Bronchial epithelial cell (primary cell): ENCODE measurements at regions not wholly inside any gene's neighbourhood (a gene's known extent, or its start where the extent isn't known, plus 50 kb on each side); places are given as distances from the start of the nearest gene placed in this dataset.

ENCODE experiments used
- DNase-seq: peaks from one replicate; pipeline ENCODE4 v3.0.0-alpha.2; 2010; ENCODE audit warnings: low read depth
- FAIRE-seq: peaks from 2 replicates; lab custom pipeline; 2011; peaks lifted over from hg19 to GRCh38; lab: Jason Lieb, UNC
- H3K27me3 ChIP-seq: 2 replicates; pipeline ENCODE4 v1.5.1; 2011; ENCODE audit warnings: low read length; ENCODE audit not compliant: control insufficient read depth, insufficient read depth
- H3K36me3 ChIP-seq: 2 replicates; pipeline ENCODE4 v1.5.1; 2011; ENCODE audit warnings: low read length; ENCODE audit not compliant: control insufficient read depth, insufficient read depth
- H3K4me3 ChIP-seq: 2 replicates; pipeline ENCODE4 v1.5.1; 2011; ENCODE audit warnings: mild to moderate bottlenecking, low read depth, low read length, control low read depth
- TF ChIP-seq, protein P1 (sequence below): IDR thresholded peaks from 2 replicates; pipeline ENCODE4 v1.5.1; 2011; ENCODE audit warnings: mild to moderate bottlenecking, moderate library complexity, low read length, control low read depth, inconsistent platforms; ENCODE audit not compliant: insufficient read depth, severe bottlenecking

DNA sequence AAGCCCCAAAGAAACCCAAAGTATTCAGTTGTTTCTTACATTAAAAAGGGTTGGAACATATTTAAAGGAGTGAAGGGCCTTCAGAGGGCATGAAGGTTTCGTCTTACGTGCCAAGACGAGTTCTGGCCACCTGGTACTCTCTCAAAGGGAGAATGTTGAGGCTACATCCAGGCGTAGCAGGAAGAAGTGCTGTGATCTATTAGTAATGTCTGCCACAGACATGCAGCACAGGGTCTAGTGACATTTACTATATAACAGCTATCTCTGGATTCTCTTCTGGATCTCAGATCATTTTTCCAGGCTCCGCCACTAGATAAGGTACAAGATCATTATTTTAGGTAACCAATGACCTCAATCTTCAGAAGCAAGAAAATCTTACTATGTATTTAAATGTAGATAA is 76.5 kb upstream of the ARID5B start:
- no peaks in the 10 kb centered on the region for H3K36me3 ChIP-seq
- H3K4me3 ChIP-seq, result no peak overlapping the region
- no peak for FAIRE-seq
- H3K27me3 ChIP-seq, result no peaks in the 10 kb centered on the region
- TF ChIP-seq, protein P1, sequence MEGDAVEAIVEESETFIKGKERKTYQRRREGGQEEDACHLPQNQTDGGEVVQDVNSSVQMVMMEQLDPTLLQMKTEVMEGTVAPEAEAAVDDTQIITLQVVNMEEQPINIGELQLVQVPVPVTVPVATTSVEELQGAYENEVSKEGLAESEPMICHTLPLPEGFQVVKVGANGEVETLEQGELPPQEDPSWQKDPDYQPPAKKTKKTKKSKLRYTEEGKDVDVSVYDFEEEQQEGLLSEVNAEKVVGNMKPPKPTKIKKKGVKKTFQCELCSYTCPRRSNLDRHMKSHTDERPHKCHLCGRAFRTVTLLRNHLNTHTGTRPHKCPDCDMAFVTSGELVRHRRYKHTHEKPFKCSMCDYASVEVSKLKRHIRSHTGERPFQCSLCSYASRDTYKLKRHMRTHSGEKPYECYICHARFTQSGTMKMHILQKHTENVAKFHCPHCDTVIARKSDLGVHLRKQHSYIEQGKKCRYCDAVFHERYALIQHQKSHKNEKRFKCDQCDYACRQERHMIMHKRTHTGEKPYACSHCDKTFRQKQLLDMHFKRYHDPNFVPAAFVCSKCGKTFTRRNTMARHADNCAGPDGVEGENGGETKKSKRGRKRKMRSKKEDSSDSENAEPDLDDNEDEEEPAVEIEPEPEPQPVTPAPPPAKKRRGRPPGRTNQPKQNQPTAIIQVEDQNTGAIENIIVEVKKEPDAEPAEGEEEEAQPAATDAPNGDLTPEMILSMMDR, result no peak
- no peak for DNase-seq

- TF ChIP-seq, protein P1, result no peak
- H3K36me3 ChIP-seq, result no peaks in the 10 kb centered on the region
- FAIRE-seq (no peak), DNase-seq (peak; percentile 37)
- no peak overlapping the region for H3K4me3 ChIP-seq
- H3K27me3 ChIP-seq, result no peaks in the 10 kb centered on the region
Observed at GRCh38 chr10:61825628-61826027, 75.9 kb upstream of the ARID5B start.

DNA sequence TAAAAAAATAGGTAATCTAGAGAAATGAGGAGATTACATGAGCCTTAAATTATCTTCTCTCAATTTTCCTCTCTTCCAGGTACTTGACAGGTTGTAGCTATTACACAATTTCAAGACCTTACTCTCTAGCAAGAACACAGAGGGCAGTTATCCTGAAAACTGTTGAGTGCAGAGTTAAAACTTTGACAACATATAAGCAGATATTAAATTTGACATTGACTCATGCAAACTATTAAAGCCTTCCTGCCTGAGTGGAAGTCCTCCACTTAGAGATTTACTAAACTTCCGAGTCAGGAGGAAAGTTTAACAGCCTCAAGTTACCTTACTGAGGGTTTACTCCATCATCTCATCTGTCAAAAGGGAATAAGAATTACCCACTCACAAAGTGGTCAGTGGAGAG is 73.5 kb upstream of the ARID5B start:
- TF ChIP-seq, protein P1, result no peak
- FAIRE-seq, result no peak
- Histone ChIP-seq H3K36me3 (no peaks in the 10 kb centered on the region), H3K4me3 (no peak overlapping the region), H3K27me3 (no peaks in the 10 kb centered on the region)
- no peak for DNase-seq

- H3K36me3 ChIP-seq, result no peaks in the 10 kb centered on the region
- H3K4me3 ChIP-seq, result no peak overlapping the region
- FAIRE-seq (no peak), DNase-seq (no peak)
- TF ChIP-seq, protein P1, result no peak
- H3K27me3 ChIP-seq, result no peaks in the 10 kb centered on the region
Observed at GRCh38 chr10:61828788-61829187, 72.7 kb upstream of the ARID5B start.

DNA sequence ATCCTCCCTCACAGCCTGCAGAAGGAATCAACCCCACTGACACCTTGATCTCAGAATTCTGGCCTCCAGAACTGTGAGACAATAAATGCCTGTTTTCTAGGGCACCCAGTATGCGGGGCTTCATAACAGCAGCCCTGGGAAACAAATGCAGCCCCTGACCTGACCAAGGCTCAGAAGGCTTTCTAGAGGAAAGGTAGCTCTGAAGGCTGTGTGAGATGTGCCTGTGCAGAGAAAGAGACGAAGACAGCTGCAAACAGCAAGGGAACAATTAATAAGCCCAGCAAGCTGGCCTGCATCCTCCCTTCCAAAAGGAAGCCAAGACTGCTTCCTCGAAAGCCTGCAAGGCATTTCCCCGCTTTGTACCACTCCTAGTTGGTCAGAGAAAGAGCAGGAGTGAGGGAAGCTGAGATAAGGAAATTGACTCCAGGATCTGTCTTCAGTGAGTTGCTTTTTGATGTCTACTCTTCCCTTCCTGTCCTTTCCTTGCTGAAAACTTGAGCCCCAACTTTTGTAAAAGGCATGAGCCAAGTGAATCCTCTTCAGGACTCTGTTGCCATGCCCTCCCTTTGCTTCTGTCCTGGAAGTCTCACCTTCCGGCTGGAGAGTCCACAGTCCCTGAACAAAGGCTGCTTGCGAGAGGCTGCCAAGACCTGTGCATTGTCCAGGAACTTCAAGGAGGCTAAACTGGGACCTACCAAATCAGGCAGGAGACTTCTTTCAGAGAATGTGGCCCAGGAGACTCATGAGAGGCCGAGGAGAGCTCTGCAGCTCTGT is 71.2 kb upstream of the ARID5B start:
- Histone ChIP-seq H3K27me3 (no peaks in the 10 kb centered on the region), H3K36me3 (no peaks in the 10 kb centered on the region), H3K4me3 (no peak overlapping the region)
- FAIRE-seq, result no peak
- no peak for DNase-seq
- TF ChIP-seq, protein P1, result no peak

DNA sequence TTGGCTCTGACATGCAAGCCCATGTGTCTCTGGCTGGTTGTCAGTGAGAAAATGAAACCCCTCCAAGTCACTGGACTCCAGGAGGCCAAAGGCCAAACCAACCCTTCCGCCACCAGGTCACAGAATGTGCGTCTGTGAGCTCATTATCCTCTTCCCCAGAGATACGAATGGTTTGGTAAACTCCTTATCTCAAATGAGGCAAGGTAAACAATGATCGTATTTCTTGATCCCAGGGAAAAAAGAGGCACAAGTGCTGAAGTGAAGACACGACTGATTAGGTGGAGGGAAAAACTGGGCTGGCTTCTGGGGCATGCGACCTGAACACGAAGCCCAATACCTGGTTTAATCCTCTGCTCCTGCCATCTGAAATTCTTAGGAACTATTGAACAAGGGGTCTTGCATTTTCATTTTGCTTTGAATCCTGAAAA is 70.6 kb upstream of the ARID5B start:
- no peak overlapping the region for H3K4me3 ChIP-seq
- FAIRE-seq, result no peak
- no peaks in the 10 kb centered on the region for H3K27me3 ChIP-seq
- TF ChIP-seq, protein P1, result no peak
- DNase-seq, result no peak
- H3K36me3 ChIP-seq, result no peaks in the 10 kb centered on the region
